ENCODE measurements at regions not wholly inside any gene's neighbourhood (a gene's known extent, or its start where the extent isn't known, plus 50 kb on each side); places are given as distances from the start of the nearest gene placed in this dataset.

DNA sequence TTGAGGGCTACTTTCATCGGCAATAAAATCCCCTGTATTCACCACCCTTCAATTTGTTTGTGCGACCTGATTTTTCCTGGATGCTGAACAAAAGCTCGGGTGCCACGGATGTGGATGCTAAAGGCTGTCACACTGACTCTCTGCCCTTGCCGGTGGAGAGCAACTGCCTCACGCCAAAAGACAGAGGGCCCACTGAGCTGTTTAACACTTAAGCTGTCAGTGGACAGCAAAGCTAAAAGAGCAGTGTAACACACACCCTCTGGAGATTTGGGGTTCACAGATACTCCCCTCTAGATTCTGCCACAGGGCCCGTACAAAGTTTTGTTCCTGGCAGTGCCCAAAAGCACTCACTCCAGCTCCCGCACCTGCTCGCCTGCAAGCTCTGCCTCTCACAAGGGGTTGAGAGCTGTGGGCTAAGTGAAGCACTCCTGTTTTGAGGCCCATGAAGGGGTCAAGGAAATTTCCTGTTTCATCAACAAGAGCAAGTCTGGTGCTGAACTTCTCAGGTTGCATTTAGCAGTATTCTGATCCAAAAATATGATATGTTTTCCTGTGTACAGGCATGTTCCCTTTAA, 1571.9 kb downstream of the ADGRL3 start:
- no peak overlapping the region for H3K4me3 Mint-ChIP-seq
- H3K27ac Mint-ChIP-seq: no peak overlapping the region
- DNase-seq (no peak), ATAC-seq (no peak)
- H3K4me1 Mint-ChIP-seq: no peaks in the 10 kb centered on the region
- POLR2A ChIA-PET: no interaction called here
- no peaks in the 10 kb centered on the region for H3K27me3 Mint-ChIP-seq
- H3K36me3 Mint-ChIP-seq: no peaks in the 10 kb centered on the region
- peaks cover 0 to 23% (median 9%) of the 10 kb centered on the region in 9 donors for H3K9me3 Mint-ChIP-seq

DNA sequence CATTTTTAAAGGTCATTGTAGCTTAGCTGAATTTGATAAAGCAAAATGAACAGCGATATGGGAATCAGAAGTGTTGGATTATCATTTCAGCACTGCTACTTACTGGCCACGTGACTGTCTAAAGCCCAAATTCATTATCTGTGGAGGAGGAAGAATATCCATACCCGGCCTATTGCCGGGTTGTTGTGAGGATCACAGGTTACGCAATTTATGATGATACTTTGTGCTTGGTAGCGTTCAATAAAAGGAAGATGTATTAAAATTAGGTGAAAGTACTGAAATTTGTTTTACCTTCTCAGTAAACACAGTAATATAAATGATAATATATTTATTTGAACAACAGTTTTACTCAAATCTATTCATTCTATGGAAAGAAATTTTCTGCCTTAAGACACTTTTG, 1540.2 kb downstream of the ADGRL3 start:
- H3K36me3 Mint-ChIP-seq: no peaks in the 10 kb centered on the region
- POLR2A ChIA-PET: no interaction called here
- no peaks in the 10 kb centered on the region for H3K27me3 Mint-ChIP-seq
- H3K4me1 Mint-ChIP-seq: no peaks in the 10 kb centered on the region
- no peak for ATAC-seq
- no peak overlapping the region for H3K4me3 Mint-ChIP-seq
- DNase-seq: no peak
- H3K27ac Mint-ChIP-seq: no peak overlapping the region
- peaks cover 0 to 24% (median 7%) of the 10 kb centered on the region in 9 donors for H3K9me3 Mint-ChIP-seq

DNA sequence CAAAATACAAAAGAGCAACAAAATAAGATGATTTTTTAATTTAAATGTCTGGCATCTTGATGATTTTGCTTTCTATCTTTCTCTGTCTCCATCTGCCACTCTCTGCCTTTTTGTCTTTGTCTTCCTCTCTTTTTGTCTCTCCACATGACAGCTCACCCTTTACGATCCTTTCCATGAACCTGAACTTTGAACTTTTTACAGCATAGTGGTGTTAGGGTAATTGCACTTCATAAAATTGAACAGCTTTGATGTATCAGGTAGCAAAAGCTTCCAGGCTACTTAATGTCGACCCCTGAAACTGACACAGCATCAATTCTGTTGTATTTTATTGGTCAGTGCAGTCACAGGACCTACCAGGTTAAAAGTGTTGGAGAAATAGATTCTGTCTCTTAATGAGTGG, 1517.0 kb downstream of the ADGRL3 start:
- POLR2A ChIA-PET: no interaction called here
- DNase-seq (no peak), ATAC-seq (no peak)
- Mint-ChIP-seq H3K4me3 (no peak overlapping the region), H3K27me3 (no peaks in the 10 kb centered on the region), H3K4me1 (no peaks in the 10 kb centered on the region), H3K27ac (no peak overlapping the region), H3K9me3 (peaks cover 0 to 30% (median 9%) of the 10 kb centered on the region in 9 donors), H3K36me3 (no peaks in the 10 kb centered on the region)

DNA sequence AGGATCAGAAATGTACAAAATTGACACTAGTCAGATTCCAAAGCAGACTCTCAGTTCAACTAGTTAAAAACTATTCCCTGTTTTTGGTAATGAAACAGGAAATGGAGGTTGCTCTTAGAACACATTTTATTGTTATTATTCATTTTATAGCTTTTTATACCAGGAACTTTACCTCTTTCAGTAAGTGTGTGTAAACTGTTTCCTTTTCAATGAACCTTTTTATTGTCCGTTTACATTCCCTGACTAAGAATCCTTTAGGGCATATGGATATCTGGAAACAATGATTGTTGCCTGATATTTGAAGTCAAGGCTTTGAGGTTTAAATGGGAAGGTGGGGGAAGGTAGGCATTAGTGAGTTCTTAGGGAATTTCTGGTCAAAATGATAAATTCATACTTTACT, 1511.4 kb downstream of the ADGRL3 start:
- H3K4me1 Mint-ChIP-seq: no peaks in the 10 kb centered on the region
- no peak for ATAC-seq
- H3K4me3 Mint-ChIP-seq: no peak overlapping the region
- H3K27me3 Mint-ChIP-seq: no peaks in the 10 kb centered on the region
- DNase-seq: no peak
- H3K9me3 Mint-ChIP-seq: peaks cover 6 to 29% (median 10%) of the 10 kb centered on the region in 9 donors
- no peak overlapping the region for H3K27ac Mint-ChIP-seq
- peaks cover 0 to 5% (median 0%) of the 10 kb centered on the region in 3 donors for H3K36me3 Mint-ChIP-seq
- POLR2A ChIA-PET: no interaction called here

- no peak overlapping the region for H3K4me3 Mint-ChIP-seq
- peaks cover 2 to 16% (median 8%) of the 10 kb centered on the region in 9 donors for H3K9me3 Mint-ChIP-seq
- no peaks in the 10 kb centered on the region for H3K4me1 Mint-ChIP-seq
- H3K36me3 Mint-ChIP-seq: peaks cover 0 to 5% (median 0%) of the 10 kb centered on the region in 3 donors
- H3K27me3 Mint-ChIP-seq: no peaks in the 10 kb centered on the region
- no peak overlapping the region for H3K27ac Mint-ChIP-seq
- ATAC-seq: no peak
- DNase-seq: no peak
- POLR2A ChIA-PET: no interaction called here
Measured at GRCh38 chr4:62709618-62710252, 1509.6 kb downstream of the ADGRL3 start.

DNA sequence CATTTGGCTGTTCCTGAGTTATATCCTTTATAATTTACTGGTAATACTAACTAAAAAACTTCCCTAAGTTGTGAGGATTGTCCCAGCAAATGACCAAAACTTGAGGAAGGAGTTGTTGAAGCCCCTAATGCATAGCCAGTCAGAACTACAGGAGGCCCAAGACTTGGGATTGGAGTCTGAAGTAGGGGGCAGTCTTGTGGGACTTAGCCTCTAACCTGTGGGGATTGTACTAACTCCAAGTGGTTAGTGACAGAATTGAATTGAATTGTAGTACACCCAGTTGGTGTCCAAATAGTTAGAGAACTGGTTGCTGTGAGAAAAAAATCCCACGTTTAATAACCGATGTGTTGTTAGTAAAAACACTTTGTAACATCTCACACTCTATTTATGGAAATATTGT, 1506.3 kb downstream of the ADGRL3 start:
- H3K27me3 Mint-ChIP-seq: no peaks in the 10 kb centered on the region
- H3K27ac Mint-ChIP-seq: no peak overlapping the region
- DNase-seq: no peak
- no peaks in the 10 kb centered on the region for H3K4me1 Mint-ChIP-seq
- H3K36me3 Mint-ChIP-seq: peaks cover 0 to 5% (median 0%) of the 10 kb centered on the region in 3 donors
- H3K9me3 Mint-ChIP-seq: peaks cover 3 to 15% (median 6%) of the 10 kb centered on the region in 9 donors
- ATAC-seq: no peak
- H3K4me3 Mint-ChIP-seq: no peak overlapping the region
- POLR2A ChIA-PET: no interaction called here

GRCh38 chr4:62683799-62684566, 1483.9 kb downstream of the ADGRL3 start:
- POLR2A ChIA-PET: no interaction called here
- Mint-ChIP-seq H3K4me1 (no peaks in the 10 kb centered on the region), H3K27me3 (no peaks in the 10 kb centered on the region), H3K36me3 (no peaks in the 10 kb centered on the region), H3K27ac (no peak overlapping the region), H3K9me3 (peaks cover 2 to 29% (median 10%) of the 10 kb centered on the region in 9 donors), H3K4me3 (no peak overlapping the region)
- ATAC-seq (no peak), DNase-seq (no peak)

- POLR2A ChIA-PET: no interaction called here
- H3K4me1 Mint-ChIP-seq: no peaks in the 10 kb centered on the region
- no peak for DNase-seq
Measured at GRCh38 chr4:62676962-62677361, 1476.8 kb downstream of the ADGRL3 start.

DNA sequence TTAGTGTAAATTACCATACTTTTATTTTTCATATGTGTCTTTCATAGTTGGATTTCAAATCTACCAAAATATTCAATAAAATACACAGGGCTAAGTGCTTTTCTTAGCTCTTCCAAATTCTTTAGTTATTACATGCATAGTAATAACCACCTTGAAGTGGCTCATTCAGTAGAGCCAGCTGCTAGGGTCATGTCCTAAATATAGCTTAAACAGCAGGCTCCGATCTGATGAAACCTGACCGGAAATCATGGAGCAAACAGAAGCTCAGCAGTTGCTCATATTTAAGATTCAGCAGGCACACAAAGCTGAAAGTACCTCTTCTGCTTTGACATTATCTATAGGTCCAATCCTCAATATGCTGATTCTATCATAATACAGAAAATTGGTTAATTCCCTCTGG, 1470.4 kb downstream of the ADGRL3 start:
- H3K27ac Mint-ChIP-seq: no peak overlapping the region
- no peaks in the 10 kb centered on the region for H3K4me1 Mint-ChIP-seq
- ATAC-seq: no peak
- POLR2A ChIA-PET: no interaction called here
- no peaks in the 10 kb centered on the region for H3K27me3 Mint-ChIP-seq
- H3K36me3 Mint-ChIP-seq: no peaks in the 10 kb centered on the region
- DNase-seq: no peak
- no peak overlapping the region for H3K4me3 Mint-ChIP-seq
- peaks cover 0 to 18% (median 2%) of the 10 kb centered on the region in 9 donors for H3K9me3 Mint-ChIP-seq

More at GRCh38 chr4:62676962-62677361, 1476.8 kb downstream of the ADGRL3 start:
- Mint-ChIP-seq H3K36me3 (no peaks in the 10 kb centered on the region), H3K9me3 (peaks cover 3 to 24% (median 18%) of the 10 kb centered on the region in 9 donors), H3K4me3 (no peak overlapping the region), H3K27ac (no peak overlapping the region), H3K27me3 (no peaks in the 10 kb centered on the region)
- ATAC-seq: no peak

- no peak overlapping the region for H3K4me3 Mint-ChIP-seq
- POLR2A ChIA-PET: no interaction called here
- no peaks in the 10 kb centered on the region for H3K27me3 Mint-ChIP-seq
- ATAC-seq: no peak
- H3K36me3 Mint-ChIP-seq: no peaks in the 10 kb centered on the region
- no peaks in the 10 kb centered on the region for H3K4me1 Mint-ChIP-seq
- H3K27ac Mint-ChIP-seq: no peak overlapping the region
- DNase-seq: no peak
- H3K9me3 Mint-ChIP-seq: peaks cover 0 to 18% (median 6%) of the 10 kb centered on the region in 9 donors
Measured at GRCh38 chr4:62661821-62662220, 1461.7 kb downstream of the ADGRL3 start.

GRCh38 chr4:62656006-62656405, 1455.9 kb downstream of the ADGRL3 start:
- no peak overlapping the region for H3K4me3 Mint-ChIP-seq
- H3K27ac Mint-ChIP-seq: no peak overlapping the region
- no peaks in the 10 kb centered on the region for H3K36me3 Mint-ChIP-seq
- POLR2A ChIA-PET: no interaction called here
- no peaks in the 10 kb centered on the region for H3K27me3 Mint-ChIP-seq
- no peak for DNase-seq
- no peak for ATAC-seq
- no peaks in the 10 kb centered on the region for H3K4me1 Mint-ChIP-seq
- H3K9me3 Mint-ChIP-seq: peaks cover 0 to 18% (median 2%) of the 10 kb centered on the region in 9 donors

GRCh38 chr4:62644372-62644771, 1444.2 kb downstream of the ADGRL3 start:
- H3K4me3 Mint-ChIP-seq: no peak overlapping the region
- no peaks in the 10 kb centered on the region for H3K4me1 Mint-ChIP-seq
- POLR2A ChIA-PET: no interaction called here
- no peaks in the 10 kb centered on the region for H3K36me3 Mint-ChIP-seq
- ATAC-seq: no peak
- no peak overlapping the region for H3K27ac Mint-ChIP-seq
- no peak for DNase-seq
- H3K27me3 Mint-ChIP-seq: no peaks in the 10 kb centered on the region
- peaks cover 0 to 20% (median 7%) of the 10 kb centered on the region in 9 donors for H3K9me3 Mint-ChIP-seq

DNA sequence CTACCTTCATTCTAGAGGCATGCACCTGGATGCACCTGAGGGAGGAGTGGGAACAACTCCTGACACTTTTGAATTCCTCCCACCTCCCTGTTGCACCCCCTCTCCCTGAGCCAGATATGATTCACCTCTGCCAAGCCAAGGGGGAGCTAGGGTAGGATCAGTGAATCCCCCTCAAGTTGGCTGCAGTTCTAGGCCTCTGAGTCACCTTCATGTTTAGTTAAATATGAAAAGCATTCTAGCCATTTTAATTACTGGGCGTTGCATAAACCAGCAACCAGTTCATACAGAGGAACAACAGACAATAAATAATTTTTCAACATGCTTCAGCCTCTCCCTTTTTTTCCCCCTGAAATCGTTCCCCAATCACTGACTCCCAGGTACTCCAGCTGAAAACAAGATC, 1440.2 kb downstream of the ADGRL3 start:
- Mint-ChIP-seq H3K27me3 (no peaks in the 10 kb centered on the region), H3K27ac (no peak overlapping the region), H3K9me3 (peaks cover 0 to 30% (median 6%) of the 10 kb centered on the region in 9 donors), H3K4me1 (no peaks in the 10 kb centered on the region), H3K4me3 (no peak overlapping the region), H3K36me3 (no peaks in the 10 kb centered on the region)
- POLR2A ChIA-PET: no interaction called here
- ATAC-seq (no peak), DNase-seq (no peak)
